ENCODE measurements at regions not wholly inside any gene's neighbourhood (a gene's known extent, or its start where the extent isn't known, plus 50 kb on each side); places are given as distances from the start of the nearest gene placed in this dataset.

DNA sequence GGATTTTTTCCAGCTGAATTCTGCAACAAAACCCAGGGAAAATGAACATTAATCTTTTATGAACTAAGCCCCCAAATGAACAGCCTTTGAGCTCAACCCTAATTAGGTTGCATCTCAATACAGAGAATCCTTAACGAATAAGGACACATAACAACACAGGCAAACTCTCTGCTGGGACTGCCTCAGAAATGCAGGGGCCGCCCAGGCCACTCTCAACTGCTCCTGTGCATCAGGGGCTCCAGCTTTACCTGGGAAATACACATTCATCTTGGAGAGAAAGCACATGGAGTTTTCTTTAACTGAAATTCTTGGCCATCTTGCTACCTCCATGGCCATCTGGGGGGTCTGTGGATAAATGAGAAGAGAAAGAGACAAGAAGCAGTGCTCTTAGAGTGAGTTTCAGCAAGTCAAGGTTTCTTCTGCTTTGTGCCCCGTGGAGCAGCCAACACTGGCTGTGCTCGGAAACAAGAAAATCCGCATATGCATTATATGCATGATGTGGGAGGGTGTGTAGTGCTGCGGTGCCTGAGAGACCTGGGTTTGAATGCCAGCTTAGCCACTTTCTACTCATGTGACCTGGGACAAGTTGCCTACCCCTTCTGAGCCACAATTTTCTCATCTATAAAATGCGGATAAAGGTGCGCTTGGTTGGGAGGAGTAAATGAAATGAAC, 81.9 kb upstream of the RCN1 start:
- H3K9ac ChIP-seq (ENCODE audit: insufficient read depth in 1 of 2, low read depth in 2 of 2, low read length in 2 of 2): no peak overlapping the region
- no peaks in the 10 kb centered on the region; the same call in 1 of the 2 replicates for H4K20me1 ChIP-seq (replicated peaks; ENCODE audit: control insufficient read depth, insufficient read depth, low read length)
- no peak for FAIRE-seq
- no peaks in the 10 kb centered on the region for H3K79me2 ChIP-seq (ENCODE audit: control insufficient read depth, insufficient read depth, low read length)
- 2% methylated on average over 8 of the region's 8 CpGs for WGBS (ENCODE audit: insufficient coverage, low coverage, missing lambda C conversion rate)
- no TSS peak for BruUV-seq (replicated peaks)
- no peak overlapping the region for H3K27ac ChIP-seq (ENCODE audit: extremely low read depth, low read depth, low read length)
- DNase-seq (ENCODE audit: extremely low read depth in 1 of 4, low spot score in 3 of 4): no peak
- H3K36me3 ChIP-seq (ENCODE audit: control insufficient read depth, insufficient read depth, low read length): no peaks in the 10 kb centered on the region
- ATAC-seq: no peak
- CTCF ChIA-PET (ENCODE audit: low intra/inter-chr PET ratio): no interaction called here
- no peaks in the 10 kb centered on the region for H3K9me1 ChIP-seq (ENCODE audit: control insufficient read depth, insufficient read depth, low read length)
- TF ChIP-seq ARNT (IDR thresholded peaks at IDR 0.05) (no peak), POLR3A (IDR thresholded peaks at IDR 0.05; ENCODE audit: borderline replicate concordance, extremely low read depth, insufficient read depth, insufficient read length) (no peak), DIDO1 (tag; IDR thresholded peaks at IDR 0.05; ENCODE audit: low read depth) (no peak)
- no peak overlapping the region for H2AFZ ChIP-seq (ENCODE audit: low read depth, low read length)
- in situ Hi-C loops (cut with MboI) (no loop called here), intact Hi-C loops (cut with micrococcal nuclease) (loop anchor here (5.0 kb wide), 2 partner anchors 612 to 767 kb away; no protein-coding TSS in a partner anchor)
- H3K9me3 ChIP-seq (replicated peaks; ENCODE audit: control insufficient read depth, insufficient read depth, low read depth, low read length): no peaks in the 10 kb centered on the region
- H3K27me3 ChIP-seq (ENCODE audit: control insufficient read depth in 2 of 2, insufficient read depth in 2 of 2, low read length in 2 of 2): peaks cover 0 to 10% of the 10 kb centered on the region in 2 experiments; a peak in 1 of 5 replicates
- POLR2A ChIA-PET: interaction anchor here (0.6 kb wide), 1 partner anchor 46 kb away, joined by 4 read pairs; no protein-coding TSS in a partner anchor
- no peaks in the 10 kb centered on the region for H3K4me1 ChIP-seq (replicated peaks in 1 of 2; ENCODE audit: control insufficient read depth in 2 of 2, insufficient read depth in 2 of 2, low read length in 2 of 2)
- no peak overlapping the region for H3K4me2 ChIP-seq (ENCODE audit: insufficient read depth, low read length)
- no peak overlapping the region for H3K4me3 ChIP-seq

DNA sequence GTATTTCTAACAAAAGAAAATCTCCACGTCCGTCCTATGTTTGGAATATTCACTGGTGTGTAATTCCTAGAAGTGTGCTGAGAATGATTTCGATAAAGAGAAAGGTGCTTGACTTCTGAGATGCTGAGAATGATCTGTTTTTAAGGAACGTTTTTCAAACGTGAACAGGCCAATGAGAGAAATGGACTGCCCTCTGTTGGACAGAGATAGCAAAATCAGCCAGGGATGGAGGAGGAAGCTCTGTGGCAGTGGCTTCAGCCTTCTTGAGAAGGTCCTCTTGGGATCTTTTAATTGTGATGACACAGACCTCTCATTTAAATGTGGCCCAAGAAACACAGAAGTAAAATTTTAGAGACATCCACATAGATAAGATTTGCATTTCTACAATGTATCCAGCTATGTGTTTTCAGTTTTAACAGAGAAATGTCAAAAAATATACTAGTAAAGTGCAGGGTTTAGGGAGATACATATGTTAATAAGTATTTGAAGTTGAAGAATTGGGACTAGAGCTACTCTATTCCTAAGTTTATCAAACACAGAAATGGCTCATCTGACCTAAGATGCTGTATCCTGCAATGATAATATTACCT, 84.0 kb upstream of the RCN1 start:
- ChIA-PET CTCF (ENCODE audit: low intra/inter-chr PET ratio) (interaction anchor here (0.6 kb wide), 1 partner anchor 296 kb away, joined by 3 read pairs; no protein-coding TSS in a partner anchor), POLR2A (no interaction called here)
- H2AFZ ChIP-seq (ENCODE audit: low read depth, low read length): no peak overlapping the region
- H3K27me3 ChIP-seq (ENCODE audit: control insufficient read depth in 2 of 2, insufficient read depth in 2 of 2, low read length in 2 of 2): peaks cover 0 to 17% of the 10 kb centered on the region in 2 experiments; a peak in 2 of 5 replicates
- no TSS peak for BruUV-seq (replicated peaks)
- no peak overlapping the region for H3K4me3 ChIP-seq
- H4K20me1 ChIP-seq (replicated peaks; ENCODE audit: control insufficient read depth, insufficient read depth, low read length): no peaks in the 10 kb centered on the region; the same call in 1 of the 2 replicates
- peak; percentile 88 for ATAC-seq
- H3K9me1 ChIP-seq (ENCODE audit: control insufficient read depth, insufficient read depth, low read length): no peaks in the 10 kb centered on the region
- peak; percentile 44 to 49 (median 46) for DNase-seq (ENCODE audit: extremely low read depth in 1 of 4, low spot score in 3 of 4)
- FAIRE-seq: peak; percentile 94
- H3K36me3 ChIP-seq (ENCODE audit: control insufficient read depth, insufficient read depth, low read length): no peaks in the 10 kb centered on the region
- H3K4me2 ChIP-seq (ENCODE audit: insufficient read depth, low read length): no peak overlapping the region
- intact Hi-C loops (cut with micrococcal nuclease): loop anchor here (5.0 kb wide), 2 partner anchors 610 to 765 kb away; no protein-coding TSS in a partner anchor
- no peak overlapping the region for H3K27ac ChIP-seq (ENCODE audit: extremely low read depth, low read depth, low read length)
- H3K4me1 ChIP-seq (replicated peaks in 1 of 2; ENCODE audit: control insufficient read depth in 2 of 2, insufficient read depth in 2 of 2, low read length in 2 of 2): no peaks in the 10 kb centered on the region
- H3K79me2 ChIP-seq (ENCODE audit: control insufficient read depth, insufficient read depth, low read length): no peaks in the 10 kb centered on the region
- in situ Hi-C loops (cut with MboI): no loop called here
- 0% methylated on average over 5 of the region's 5 CpGs for WGBS (ENCODE audit: insufficient coverage, low coverage, missing lambda C conversion rate)
- H3K9me3 ChIP-seq (replicated peaks; ENCODE audit: control insufficient read depth, insufficient read depth, low read depth, low read length): no peaks in the 10 kb centered on the region
- no peak overlapping the region for H3K9ac ChIP-seq (ENCODE audit: insufficient read depth in 1 of 2, low read depth in 2 of 2, low read length in 2 of 2)
- TF ChIP-seq ZNF24 (IDR thresholded peaks at IDR 0.05) (no peak), SMC3 (conservative IDR thresholded peaks at IDR 0.05; ENCODE audit: insufficient read depth, low read depth, low read length) (0 out of 2 replicates have a peak, but pooled peaks have one; percentile 8), ELF1 (tag; IDR thresholded peaks at IDR 0.05) (no peak)
- TF ChIP-seq, protein P1, sequence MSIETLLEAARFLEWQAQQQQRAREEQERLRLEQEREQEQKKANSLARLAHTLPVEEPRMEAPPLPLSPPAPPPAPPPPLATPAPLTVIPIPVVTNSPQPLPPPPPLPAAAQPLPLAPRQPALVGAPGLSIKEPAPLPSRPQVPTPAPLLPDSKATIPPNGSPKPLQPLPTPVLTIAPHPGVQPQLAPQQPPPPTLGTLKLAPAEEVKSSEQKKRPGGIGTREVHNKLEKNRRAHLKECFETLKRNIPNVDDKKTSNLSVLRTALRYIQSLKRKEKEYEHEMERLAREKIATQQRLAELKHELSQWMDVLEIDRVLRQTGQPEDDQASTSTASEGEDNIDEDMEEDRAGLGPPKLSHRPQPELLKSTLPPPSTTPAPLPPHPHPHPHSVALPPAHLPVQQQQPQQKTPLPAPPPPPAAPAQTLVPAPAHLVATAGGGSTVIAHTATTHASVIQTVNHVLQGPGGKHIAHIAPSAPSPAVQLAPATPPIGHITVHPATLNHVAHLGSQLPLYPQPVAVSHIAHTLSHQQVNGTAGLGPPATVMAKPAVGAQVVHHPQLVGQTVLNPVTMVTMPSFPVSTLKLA (conservative IDR thresholded peaks at IDR 0.05): no peak
